KMS-11 (cell line): ENCODE measurements at regions not wholly inside any gene's neighbourhood (a gene's known extent, or its start where the extent isn't known, plus 50 kb on each side); places are given as distances from the start of the nearest gene placed in this dataset.

Experiments
- H2AFZ ChIP-seq: fragments of 200-600 bp; sonication (generic); 2 replicates; pipeline ENCODE4 v1.6.1; 2016; ENCODE audit warnings: antibody characterized with exemption, mixed run types, low read depth
- H3K27ac ChIP-seq: fragments of 200-600 bp; sonication (generic); 2 replicates; pipeline ENCODE4 v1.6.1; 2016; ENCODE audit warnings: mild to moderate bottlenecking, mixed run types
- H3K27me3 ChIP-seq: fragments of 200-600 bp; sonication (generic); 2 replicates; pipeline ENCODE4 v1.6.1; 2017; ENCODE audit warnings: mild to moderate bottlenecking, low read depth, mixed run types, moderate library complexity; ENCODE audit not compliant: insufficient read depth
- H3K36me3 ChIP-seq: fragments of 200-600 bp; sonication (generic); 2 replicates; pipeline ENCODE4 v1.6.1; 2017; ENCODE audit warnings: mild to moderate bottlenecking, mixed run types; ENCODE audit not compliant: insufficient read depth
- H3K4me1 ChIP-seq: fragments of 200-600 bp; sonication (generic); 2 replicates; pipeline ENCODE4 v1.6.1; 2016; ENCODE audit warnings: mild to moderate bottlenecking, low read depth, mixed run types; ENCODE audit not compliant: poor library complexity, severe bottlenecking
- H3K4me2 ChIP-seq: fragments of 200-600 bp; sonication (generic); 2 replicates; pipeline ENCODE4 v1.7.0; 2016; ENCODE audit warnings: mild to moderate bottlenecking, mixed run types
- H3K4me3 ChIP-seq: fragments of 200-600 bp; sonication (generic); IDR thresholded peaks from 2 replicates; pipeline ENCODE4 v1.6.1; 2017; ENCODE audit warnings: low read depth, low read length, mixed read lengths; ENCODE audit not compliant: insufficient read depth
- H3K79me2 ChIP-seq: fragments of 200-600 bp; sonication (generic); 2 replicates; pipeline ENCODE4 v1.6.1; 2016; ENCODE audit warnings: low read depth, mixed run types; ENCODE audit not compliant: insufficient read depth
- H3K9ac ChIP-seq: fragments of 200-600 bp; sonication (generic); 2 replicates; pipeline ENCODE4 v1.6.1; 2016; ENCODE audit warnings: mild to moderate bottlenecking, mixed run types
- H4K20me1 ChIP-seq: fragments of 200-600 bp; sonication (generic); 2 replicates; pipeline ENCODE4 v1.6.1; 2016; ENCODE audit warnings: mild to moderate bottlenecking, mixed run types; ENCODE audit not compliant: insufficient read depth
- CTCF ChIP-seq: fragments of 200-600 bp; sonication (generic); conservative IDR thresholded peaks from 2 replicates; pipeline ENCODE4 v1.6.1; 2017; ENCODE audit warnings: low read depth, mild to moderate bottlenecking, antibody characterized with exemption, low read length, moderate library complexity, mixed read lengths

DNA sequence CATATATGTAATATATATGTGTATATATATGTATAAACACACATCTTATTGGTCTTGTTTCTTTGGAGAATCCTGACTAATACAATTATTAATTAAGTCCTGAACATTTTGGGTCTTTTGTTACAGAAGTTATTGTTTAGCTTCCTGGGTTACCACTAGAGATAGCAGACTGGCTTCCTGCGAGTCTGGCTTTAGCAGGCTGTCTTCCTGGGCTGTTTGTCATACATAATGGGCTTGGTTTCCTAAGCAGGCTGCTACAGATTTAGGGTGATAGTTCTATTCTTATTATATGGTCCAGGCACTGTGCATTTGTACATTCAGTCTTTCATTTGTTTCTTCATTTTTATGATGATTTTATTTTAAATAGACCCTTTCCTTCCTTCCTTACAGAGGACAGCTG, 312.0 kb upstream of the TMTC4 start:
- Histone ChIP-seq H3K27ac (no peak overlapping the region), H3K9ac (no peak overlapping the region), H3K36me3 (no peaks in the 10 kb centered on the region), H3K4me3 (no peak overlapping the region), H3K27me3 (no peaks in the 10 kb centered on the region), H4K20me1 (no peaks in the 10 kb centered on the region), H3K79me2 (no peaks in the 10 kb centered on the region), H2AFZ (no peak overlapping the region), H3K4me2 (no peak overlapping the region), H3K4me1 (no peaks in the 10 kb centered on the region)
- no peak for TF ChIP-seq CTCF

DNA sequence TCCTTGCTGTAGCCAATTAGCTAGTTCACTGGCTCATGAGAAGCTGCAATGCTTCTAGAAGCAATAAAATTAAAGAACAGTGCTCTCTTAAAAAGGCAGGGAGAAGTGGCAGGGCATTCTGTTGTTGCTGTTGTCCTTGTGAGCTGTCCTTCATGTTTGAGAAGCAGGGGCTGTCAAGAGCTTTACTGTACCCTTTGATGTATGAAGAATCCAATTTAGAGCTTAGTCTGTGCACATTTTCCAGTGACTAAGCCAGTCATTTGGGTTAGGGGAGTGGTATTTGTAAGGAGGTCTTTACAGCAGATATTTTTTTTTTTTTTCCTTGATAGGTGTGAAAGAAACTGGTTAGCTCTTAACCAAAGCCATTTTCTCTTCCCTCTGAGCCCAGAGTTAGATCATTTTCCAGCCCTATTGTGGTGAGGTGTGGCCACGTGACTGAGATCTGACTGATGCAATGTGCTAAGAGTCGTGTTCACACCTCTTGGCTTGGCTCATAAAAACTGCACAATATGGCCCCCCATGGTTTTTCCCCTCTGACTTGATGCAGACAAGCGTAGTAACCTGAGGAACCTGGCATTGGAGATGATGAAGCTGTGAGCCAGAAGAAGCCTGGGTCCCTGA, 309.6 kb upstream of the TMTC4 start:
- Histone ChIP-seq H4K20me1 (no peaks in the 10 kb centered on the region), H3K27ac (no peak overlapping the region), H3K4me2 (no peak overlapping the region), H3K36me3 (no peaks in the 10 kb centered on the region), H3K4me3 (no peak overlapping the region), H3K4me1 (no peaks in the 10 kb centered on the region), H2AFZ (no peak overlapping the region), H3K27me3 (no peaks in the 10 kb centered on the region), H3K79me2 (no peaks in the 10 kb centered on the region), H3K9ac (no peak overlapping the region)
- no peak for TF ChIP-seq CTCF

DNA sequence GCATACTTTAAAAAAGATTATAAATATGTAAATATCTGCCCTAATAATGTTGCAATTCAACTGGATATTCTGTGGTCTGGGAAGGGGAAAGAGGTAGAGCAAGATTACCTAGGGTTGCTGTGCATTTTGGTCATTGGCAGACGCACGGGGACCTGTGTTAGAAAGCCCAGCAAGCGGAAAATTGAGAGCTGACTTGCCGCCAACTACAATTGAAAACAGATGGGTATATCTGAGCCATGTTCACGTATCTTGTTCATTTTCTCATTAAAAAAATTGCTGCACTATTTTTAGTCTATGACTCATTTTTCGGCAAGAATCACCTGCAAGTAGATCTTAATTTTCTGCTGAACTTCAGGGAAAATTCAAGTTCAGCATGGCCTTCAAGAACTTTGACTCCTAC, 308.5 kb upstream of the TMTC4 start:
- no peaks in the 10 kb centered on the region for H3K79me2 ChIP-seq
- no peaks in the 10 kb centered on the region for H3K27me3 ChIP-seq
- H3K36me3 ChIP-seq, result no peaks in the 10 kb centered on the region
- no peaks in the 10 kb centered on the region for H3K4me1 ChIP-seq
- no peak overlapping the region for H3K9ac ChIP-seq
- TF ChIP-seq CTCF, result no peak
- H3K4me2 ChIP-seq, result no peak overlapping the region
- no peaks in the 10 kb centered on the region for H4K20me1 ChIP-seq
- H2AFZ ChIP-seq, result no peak overlapping the region
- no peak overlapping the region for H3K27ac ChIP-seq
- H3K4me3 ChIP-seq, result no peak overlapping the region

- Histone ChIP-seq H3K4me1 (no peaks in the 10 kb centered on the region), H2AFZ (no peak overlapping the region), H3K27ac (no peak overlapping the region), H3K79me2 (no peaks in the 10 kb centered on the region), H3K4me2 (no peak overlapping the region), H3K36me3 (no peaks in the 10 kb centered on the region), H3K9ac (no peak overlapping the region), H3K27me3 (no peaks in the 10 kb centered on the region), H4K20me1 (no peaks in the 10 kb centered on the region), H3K4me3 (no peak overlapping the region)
- TF ChIP-seq CTCF, result no peak
Measured at GRCh38 chr13:100980171-100980570, 305.6 kb upstream of the TMTC4 start.
